HL-60 (cell line): ENCODE measurements at regions not wholly inside any gene's neighbourhood (a gene's known extent, or its start where the extent isn't known, plus 50 kb on each side); places are given as distances from the start of the nearest gene placed in this dataset.

Experiments used
- DNase-seq, 2 experiments: peaks; one replicate each; pipeline ENCODE4 v3.0.0-alpha.2; 2010 to 2020; ENCODE audit warnings: low read depth in 1 of 2, low spot score in 1 of 2
- H3K27ac ChIP-seq: fragments of 250-450 bp; sonication (Bioruptor Pico); replicated peaks from 2 replicates; pipeline ENCODE4 v1.5.1; 2020; ENCODE audit warnings: mild to moderate bottlenecking, moderate library complexity
- H3K27me3 ChIP-seq: fragments of 250-450 bp; sonication (Bioruptor Pico); 2 replicates; pipeline ENCODE4 v1.5.1; 2021; ENCODE audit warnings: mild to moderate bottlenecking, moderate library complexity; ENCODE audit not compliant: insufficient read depth, poor library complexity, severe bottlenecking
- H3K4me3 ChIP-seq: replicated peaks from 2 replicates; pipeline ENCODE4 v1.5.1; 2011; ENCODE audit warnings: mild to moderate bottlenecking, control low read depth, low read length; ENCODE audit not compliant: insufficient read depth
- GABPA ChIP-seq: IDR thresholded peaks from 2 replicates; pipeline ENCODE4 v1.6.1; 2012; ENCODE audit warnings: low read depth
- POLR2AphosphoS5 ChIP-seq: IDR thresholded peaks from 2 replicates; pipeline ENCODE4 v1.6.1; 2012; ENCODE audit warnings: low read depth
- SPI1 ChIP-seq: IDR thresholded peaks from 2 replicates; pipeline ENCODE4 v1.6.1; 2012; ENCODE audit warnings: low read depth, mild to moderate bottlenecking, borderline replicate concordance
- TF ChIP-seq, protein P1 (sequence below): IDR thresholded peaks from one replicate; pipeline ENCODE4 v1.5.1; 2011; ENCODE audit warnings: low read length, control low read depth, inconsistent platforms; ENCODE audit not compliant: insufficient read depth
- TF ChIP-seq, protein P2 (sequence below): IDR thresholded peaks from 2 replicates; pipeline ENCODE4 v1.6.1; 2012; ENCODE audit warnings: low read depth; ENCODE audit not compliant: insufficient replicate concordance

DNA sequence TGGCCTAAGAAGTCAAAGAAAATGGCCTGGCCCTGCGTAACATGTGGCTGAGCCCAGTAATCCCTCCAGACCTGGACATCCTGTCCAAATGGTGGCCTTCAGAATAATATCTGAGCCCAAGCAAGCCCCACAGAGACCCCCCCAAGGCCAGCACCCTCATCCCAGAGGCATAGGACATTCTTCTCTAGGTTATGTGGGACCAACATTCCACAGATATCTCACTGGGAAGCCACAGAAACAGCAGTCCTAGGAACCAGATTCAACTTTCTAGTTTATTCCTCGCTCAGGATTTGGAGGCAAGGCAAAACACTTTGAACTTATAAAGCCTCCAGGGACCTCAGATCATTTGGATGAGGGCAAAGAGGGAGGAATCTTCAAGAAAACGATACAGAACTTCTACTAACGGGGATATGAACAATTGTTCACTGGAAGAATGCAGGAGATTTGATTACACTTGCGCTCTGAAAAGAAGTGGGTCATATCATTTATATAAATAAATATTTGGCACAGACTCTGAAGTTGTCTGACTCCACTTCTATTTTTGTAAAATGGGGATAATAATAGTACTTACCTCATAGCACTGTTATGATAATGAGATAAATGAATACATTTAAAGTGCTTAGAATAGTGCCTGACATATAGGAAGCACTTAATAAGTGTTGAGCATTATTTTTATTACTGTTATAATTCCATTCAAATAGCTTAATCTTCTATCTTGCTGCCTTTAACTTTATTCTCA, 171.5 kb downstream of the NUAK1 start:
- Histone ChIP-seq H3K4me3 (no peak overlapping the region), H3K27ac (no peak overlapping the region), H3K27me3 (peaks cover 3% of the 10 kb centered on the region)
- no peak for DNase-seq
- TF ChIP-seq SPI1 (no peak), POLR2AphosphoS5 (no peak), GABPA (no peak)
- TF ChIP-seq, protein P1, sequence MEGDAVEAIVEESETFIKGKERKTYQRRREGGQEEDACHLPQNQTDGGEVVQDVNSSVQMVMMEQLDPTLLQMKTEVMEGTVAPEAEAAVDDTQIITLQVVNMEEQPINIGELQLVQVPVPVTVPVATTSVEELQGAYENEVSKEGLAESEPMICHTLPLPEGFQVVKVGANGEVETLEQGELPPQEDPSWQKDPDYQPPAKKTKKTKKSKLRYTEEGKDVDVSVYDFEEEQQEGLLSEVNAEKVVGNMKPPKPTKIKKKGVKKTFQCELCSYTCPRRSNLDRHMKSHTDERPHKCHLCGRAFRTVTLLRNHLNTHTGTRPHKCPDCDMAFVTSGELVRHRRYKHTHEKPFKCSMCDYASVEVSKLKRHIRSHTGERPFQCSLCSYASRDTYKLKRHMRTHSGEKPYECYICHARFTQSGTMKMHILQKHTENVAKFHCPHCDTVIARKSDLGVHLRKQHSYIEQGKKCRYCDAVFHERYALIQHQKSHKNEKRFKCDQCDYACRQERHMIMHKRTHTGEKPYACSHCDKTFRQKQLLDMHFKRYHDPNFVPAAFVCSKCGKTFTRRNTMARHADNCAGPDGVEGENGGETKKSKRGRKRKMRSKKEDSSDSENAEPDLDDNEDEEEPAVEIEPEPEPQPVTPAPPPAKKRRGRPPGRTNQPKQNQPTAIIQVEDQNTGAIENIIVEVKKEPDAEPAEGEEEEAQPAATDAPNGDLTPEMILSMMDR = no peak
- TF ChIP-seq, protein P2, sequence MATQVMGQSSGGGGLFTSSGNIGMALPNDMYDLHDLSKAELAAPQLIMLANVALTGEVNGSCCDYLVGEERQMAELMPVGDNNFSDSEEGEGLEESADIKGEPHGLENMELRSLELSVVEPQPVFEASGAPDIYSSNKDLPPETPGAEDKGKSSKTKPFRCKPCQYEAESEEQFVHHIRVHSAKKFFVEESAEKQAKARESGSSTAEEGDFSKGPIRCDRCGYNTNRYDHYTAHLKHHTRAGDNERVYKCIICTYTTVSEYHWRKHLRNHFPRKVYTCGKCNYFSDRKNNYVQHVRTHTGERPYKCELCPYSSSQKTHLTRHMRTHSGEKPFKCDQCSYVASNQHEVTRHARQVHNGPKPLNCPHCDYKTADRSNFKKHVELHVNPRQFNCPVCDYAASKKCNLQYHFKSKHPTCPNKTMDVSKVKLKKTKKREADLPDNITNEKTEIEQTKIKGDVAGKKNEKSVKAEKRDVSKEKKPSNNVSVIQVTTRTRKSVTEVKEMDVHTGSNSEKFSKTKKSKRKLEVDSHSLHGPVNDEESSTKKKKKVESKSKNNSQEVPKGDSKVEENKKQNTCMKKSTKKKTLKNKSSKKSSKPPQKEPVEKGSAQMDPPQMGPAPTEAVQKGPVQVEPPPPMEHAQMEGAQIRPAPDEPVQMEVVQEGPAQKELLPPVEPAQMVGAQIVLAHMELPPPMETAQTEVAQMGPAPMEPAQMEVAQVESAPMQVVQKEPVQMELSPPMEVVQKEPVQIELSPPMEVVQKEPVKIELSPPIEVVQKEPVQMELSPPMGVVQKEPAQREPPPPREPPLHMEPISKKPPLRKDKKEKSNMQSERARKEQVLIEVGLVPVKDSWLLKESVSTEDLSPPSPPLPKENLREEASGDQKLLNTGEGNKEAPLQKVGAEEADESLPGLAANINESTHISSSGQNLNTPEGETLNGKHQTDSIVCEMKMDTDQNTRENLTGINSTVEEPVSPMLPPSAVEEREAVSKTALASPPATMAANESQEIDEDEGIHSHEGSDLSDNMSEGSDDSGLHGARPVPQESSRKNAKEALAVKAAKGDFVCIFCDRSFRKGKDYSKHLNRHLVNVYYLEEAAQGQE = no peak

DNA sequence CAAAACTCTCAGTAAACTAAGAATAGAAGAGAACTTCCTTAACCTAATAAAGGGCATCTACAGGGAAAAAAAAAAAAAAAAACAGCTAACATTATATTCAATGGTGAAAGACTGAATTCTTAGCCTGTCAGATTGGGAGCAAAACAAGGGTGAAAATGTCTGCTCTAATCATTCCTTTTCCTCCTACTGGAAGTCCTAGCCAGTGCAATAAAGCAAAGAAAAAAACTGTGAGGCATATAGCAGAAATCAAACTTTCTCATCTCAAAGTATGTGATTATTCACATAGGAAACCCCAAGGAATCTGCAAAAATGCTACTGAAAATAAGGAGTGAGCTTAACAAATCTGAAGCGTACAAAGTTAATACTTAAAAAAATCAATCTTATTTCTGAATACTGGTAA, 170.7 kb downstream of the NUAK1 start:
- TF ChIP-seq, protein P2 = no peak
- TF ChIP-seq SPI1 = no peak
- no peak for TF ChIP-seq POLR2AphosphoS5
- Histone ChIP-seq H3K27me3 (peaks cover 3% of the 10 kb centered on the region), H3K27ac (no peak overlapping the region), H3K4me3 (no peak overlapping the region)
- DNase-seq = no peak

DNA sequence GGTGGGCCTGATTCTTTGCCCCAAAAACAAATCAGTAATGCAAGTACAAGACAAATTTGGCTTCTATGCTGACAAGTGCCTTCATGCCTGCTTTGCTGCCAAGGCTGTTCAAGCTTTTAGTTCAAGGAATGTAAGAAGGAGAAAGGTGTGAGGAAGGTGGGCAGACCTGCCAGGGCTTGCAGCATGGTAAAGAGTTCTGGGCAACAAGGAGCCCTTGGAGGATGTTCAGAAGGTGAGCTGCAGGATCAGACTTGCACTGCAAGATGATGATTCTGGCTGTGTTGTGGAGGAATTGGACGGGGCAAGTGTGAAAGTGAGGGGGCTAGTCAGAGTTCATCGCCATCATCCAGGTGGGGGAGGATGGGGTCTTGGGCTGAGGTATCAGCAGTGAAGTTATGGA, 167.9 kb downstream of the NUAK1 start:
- TF ChIP-seq POLR2AphosphoS5 (no peak), GABPA (no peak), SPI1 (no peak)
- TF ChIP-seq, protein P1 = no peak
- TF ChIP-seq, protein P2 = no peak
- H3K4me3 ChIP-seq = no peak overlapping the region
- no peak overlapping the region for H3K27ac ChIP-seq
- no peak for DNase-seq
- no peaks in the 10 kb centered on the region for H3K27me3 ChIP-seq

DNA sequence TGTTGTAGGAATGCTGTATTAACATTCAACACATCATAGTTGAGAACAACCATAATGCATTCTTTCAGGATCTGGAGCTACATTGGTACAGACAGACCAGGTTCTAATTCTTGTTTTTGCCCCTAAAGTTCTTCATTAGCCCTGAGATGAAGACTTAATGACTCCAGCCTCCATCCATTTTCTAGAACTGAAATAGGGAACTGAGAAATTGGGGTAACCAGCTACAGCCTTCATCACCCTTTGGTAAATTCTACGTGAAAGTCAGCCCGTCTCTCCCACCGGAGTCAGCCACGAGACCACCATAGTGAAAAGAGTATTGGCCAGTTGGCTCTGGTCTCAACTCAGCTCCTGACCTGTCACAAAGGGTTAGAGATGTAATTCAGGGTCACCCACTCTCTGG, 164.0 kb downstream of the NUAK1 start:
- no peak for DNase-seq
- H3K4me3 ChIP-seq = no peak overlapping the region
- H3K27me3 ChIP-seq = peaks cover 3% of the 10 kb centered on the region
- TF ChIP-seq, protein P2 = no peak
- no peak overlapping the region for H3K27ac ChIP-seq
